GM19351 (cell line): ENCODE measurements at regions not wholly inside any gene's neighbourhood (a gene's known extent, or its start where the extent isn't known, plus 50 kb on each side); places are given as distances from the start of the nearest gene placed in this dataset.

ENCODE experiments used
- ATAC-seq: cut with Tn5 transposase; IDR thresholded peaks from one replicate; pipeline ENCODE4 v1.9.1; 2021; ENCODE audit warnings: mild to moderate bottlenecking, moderate library complexity; ENCODE audit not compliant: unreplicated experiment

GRCh38 chr10:7507887-7508726 lies 97.3 kb upstream of the SFMBT2 start:
- no peak for ATAC-seq

GRCh38 chr10:7506571-7506970 lies 95.7 kb upstream of the SFMBT2 start:
- no peak for ATAC-seq

GRCh38 chr10:7505196-7505595 lies 94.4 kb upstream of the SFMBT2 start:
- ATAC-seq: no peak

- no peak for ATAC-seq
Observed at GRCh38 chr10:7503190-7503589, 92.4 kb upstream of the SFMBT2 start.

- ATAC-seq: no peak
Observed at GRCh38 chr10:7501157-7501556, 90.3 kb upstream of the SFMBT2 start.

GRCh38 chr10:7498111-7498510 lies 87.3 kb upstream of the SFMBT2 start:
- no peak for ATAC-seq

GRCh38 chr10:7493996-7494395 lies 83.2 kb upstream of the SFMBT2 start:
- ATAC-seq: no peak

GRCh38 chr10:7492660-7493046 lies 81.8 kb upstream of the SFMBT2 start:
- peak; percentile 18 for ATAC-seq

GRCh38 chr10:7491949-7492659 lies 81.3 kb upstream of the SFMBT2 start:
- peak; percentile 95 for ATAC-seq

- no peak for ATAC-seq
Observed at GRCh38 chr10:7491230-7491629, 80.4 kb upstream of the SFMBT2 start.

- ATAC-seq: no peak
Observed at GRCh38 chr10:7488418-7488829, 77.6 kb upstream of the SFMBT2 start.

GRCh38 chr10:7487528-7487927 lies 76.7 kb upstream of the SFMBT2 start:
- no peak for ATAC-seq

- ATAC-seq: no peak
Observed at GRCh38 chr10:7486528-7486927, 75.7 kb upstream of the SFMBT2 start.

- no peak for ATAC-seq
Observed at GRCh38 chr10:7485799-7486198, 75.0 kb upstream of the SFMBT2 start.

GRCh38 chr10:7485244-7485556 lies 74.4 kb upstream of the SFMBT2 start:
- no peak for ATAC-seq

GRCh38 chr10:7484456-7485243 lies 73.8 kb upstream of the SFMBT2 start:
- ATAC-seq: peak; percentile 75

GRCh38 chr10:7483848-7484247 lies 73.0 kb upstream of the SFMBT2 start:
- no peak for ATAC-seq

- ATAC-seq: no peak
Observed at GRCh38 chr10:7482992-7483391, 72.2 kb upstream of the SFMBT2 start.

- no peak for ATAC-seq
Observed at GRCh38 chr10:7481368-7481765, 70.5 kb upstream of the SFMBT2 start.

GRCh38 chr10:7480742-7481367 lies 70.0 kb upstream of the SFMBT2 start:
- peak; percentile 48 for ATAC-seq
